HG03558 (cell line): ENCODE measurements at regions not wholly inside any gene's neighbourhood (a gene's known extent, or its start where the extent isn't known, plus 50 kb on each side); places are given as distances from the start of the nearest gene placed in this dataset.
"Not testable (repeated sequence)": the region's sequence is repeated elsewhere in the genome, so short reads cannot be mapped to it uniquely, and the experiment has no call there.

Experiments
- ATAC-seq: cut with Tn5 transposase; IDR thresholded peaks from one replicate; pipeline ENCODE4 v1.9.1; 2021; ENCODE audit warnings: moderate number of reproducible peaks; ENCODE audit not compliant: unreplicated experiment; ENCODE audit errors: extremely low read depth

DNA sequence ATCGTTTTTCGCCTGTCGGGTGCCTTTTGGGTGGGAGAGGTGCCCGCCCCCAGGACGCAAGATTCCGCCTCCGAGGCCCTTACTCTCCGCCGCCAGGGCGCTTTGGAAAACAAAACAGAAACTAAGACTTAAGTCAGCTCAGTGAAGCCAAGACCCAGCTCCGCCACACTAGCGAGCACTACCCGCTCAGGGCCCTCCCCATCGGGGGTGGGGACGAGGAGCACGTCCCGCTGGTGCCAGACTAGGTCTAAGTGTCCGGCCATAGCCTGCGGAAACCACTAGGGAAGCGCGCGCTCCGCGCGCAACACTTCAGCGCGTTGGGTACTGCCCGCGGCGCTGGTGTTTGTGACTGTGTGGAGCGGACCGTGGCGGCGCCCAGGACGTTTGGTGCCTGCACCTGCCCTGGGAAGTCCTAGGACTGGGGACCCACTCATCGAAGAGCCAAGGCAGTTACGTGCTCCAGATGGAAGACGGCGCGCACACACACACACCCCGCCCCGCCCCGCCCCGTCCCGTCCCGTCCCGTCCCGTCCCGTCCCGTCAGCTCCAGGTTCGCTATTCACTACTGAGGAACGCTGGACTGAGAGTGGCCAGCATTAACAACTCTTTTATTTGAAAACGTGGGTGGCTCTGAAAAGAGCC, 57.6 kb upstream of the BOLA1 start:
- not testable (repeated sequence) for ATAC-seq

DNA sequence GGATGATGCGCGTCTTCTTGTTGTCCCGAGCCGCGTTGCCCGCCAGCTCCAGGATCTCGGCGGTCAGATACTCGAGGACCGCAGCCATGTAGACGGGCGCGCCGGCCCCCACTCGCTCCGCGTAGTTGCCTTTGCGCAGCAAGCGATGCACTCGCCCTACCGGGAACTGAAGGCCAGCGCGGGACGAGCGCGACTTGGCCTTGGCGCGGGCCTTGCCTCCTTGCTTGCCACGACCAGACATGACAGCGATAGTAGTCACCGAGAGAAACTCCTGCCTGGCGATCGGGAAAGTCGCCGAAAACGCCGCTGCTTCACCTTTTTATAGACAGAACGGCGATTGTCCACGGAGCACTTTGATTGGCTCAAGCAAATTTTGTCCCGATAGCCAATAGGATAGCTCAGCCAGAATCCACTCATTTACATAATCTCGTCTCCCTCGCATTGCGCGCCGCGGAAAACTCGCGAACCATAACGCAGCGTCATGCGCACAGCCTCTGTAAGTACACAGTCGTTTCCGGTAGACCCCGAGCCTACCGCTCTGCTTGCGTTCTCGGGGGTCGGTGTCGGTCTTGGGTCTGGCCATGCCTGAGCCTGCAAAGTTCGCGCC, 56.8 kb upstream of the BOLA1 start:
- ATAC-seq: peak; percentile 40

GRCh38 chr1:149843431-149844041, 55.8 kb upstream of the BOLA1 start:
- no peak for ATAC-seq

- no peak for ATAC-seq
These were observed 55.3 kb upstream of the BOLA1 start for GRCh38 chr1:149844101-149844500.

DNA sequence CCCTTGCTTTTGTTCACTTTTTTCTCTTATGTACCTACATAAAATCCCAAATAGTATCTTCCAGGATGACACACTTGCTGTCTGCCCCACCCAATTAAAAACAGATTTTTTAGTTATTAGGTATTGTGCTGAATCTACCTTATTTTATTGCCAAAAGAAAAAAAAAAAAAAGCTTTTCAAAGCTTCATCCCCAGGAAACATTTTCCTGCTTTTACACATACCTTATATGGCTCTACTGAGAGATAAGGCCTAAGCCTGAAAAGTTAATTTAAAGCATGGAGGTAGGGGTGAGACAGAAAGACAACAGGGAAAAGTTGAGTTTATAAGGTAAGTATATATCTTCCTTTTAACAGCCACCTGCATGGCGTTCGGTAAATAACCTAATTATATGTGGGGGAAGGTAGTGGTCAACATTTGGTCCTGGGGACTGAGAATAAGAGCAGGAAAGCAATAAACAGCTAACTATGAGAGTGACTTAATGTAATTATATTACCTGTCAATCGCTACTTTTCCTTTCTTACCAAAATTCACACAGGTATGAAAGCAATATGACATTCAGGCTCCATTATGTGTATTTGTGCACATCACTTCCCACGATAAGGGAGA, 54.6 kb upstream of the BOLA1 start:
- ATAC-seq: no peak

GRCh38 chr1:149845416-149845815, 54.0 kb upstream of the BOLA1 start:
- no peak for ATAC-seq

DNA sequence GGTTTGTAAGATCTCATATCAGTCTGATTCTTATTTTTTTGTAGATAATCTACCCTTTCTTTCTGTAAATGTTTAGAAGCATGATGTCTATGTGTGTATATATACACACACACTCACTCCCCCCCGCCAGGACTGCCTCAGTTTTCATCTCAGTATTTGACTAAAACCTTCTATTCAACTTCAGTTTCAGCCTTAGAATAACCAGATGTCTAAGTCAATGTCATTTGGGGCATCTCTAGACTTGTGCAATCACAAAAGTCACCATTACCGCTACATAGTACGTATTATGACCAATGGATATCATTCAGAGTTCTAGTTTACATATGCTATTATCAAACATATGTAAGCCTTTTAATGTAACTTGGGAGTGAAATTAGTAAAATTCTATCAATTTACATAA, 53.3 kb upstream of the BOLA1 start:
- ATAC-seq: no peak

- ATAC-seq: no peak
These were observed 52.5 kb upstream of the BOLA1 start for GRCh38 chr1:149846593-149847466.

GRCh38 chr1:149848340-149849110, 50.8 kb upstream of the BOLA1 start:
- ATAC-seq: no peak

- ATAC-seq: no peak
These were observed 50.0 kb upstream of the BOLA1 start for GRCh38 chr1:149849111-149849946.
